ENCODE measurements at regions not wholly inside any gene's neighbourhood (a gene's known extent, or its start where the extent isn't known, plus 50 kb on each side); places are given as distances from the start of the nearest gene placed in this dataset.

- TF ChIP-seq POLR2A (IDR thresholded peaks at IDR 0.05): no peak
- TF ChIP-seq, protein P1, sequence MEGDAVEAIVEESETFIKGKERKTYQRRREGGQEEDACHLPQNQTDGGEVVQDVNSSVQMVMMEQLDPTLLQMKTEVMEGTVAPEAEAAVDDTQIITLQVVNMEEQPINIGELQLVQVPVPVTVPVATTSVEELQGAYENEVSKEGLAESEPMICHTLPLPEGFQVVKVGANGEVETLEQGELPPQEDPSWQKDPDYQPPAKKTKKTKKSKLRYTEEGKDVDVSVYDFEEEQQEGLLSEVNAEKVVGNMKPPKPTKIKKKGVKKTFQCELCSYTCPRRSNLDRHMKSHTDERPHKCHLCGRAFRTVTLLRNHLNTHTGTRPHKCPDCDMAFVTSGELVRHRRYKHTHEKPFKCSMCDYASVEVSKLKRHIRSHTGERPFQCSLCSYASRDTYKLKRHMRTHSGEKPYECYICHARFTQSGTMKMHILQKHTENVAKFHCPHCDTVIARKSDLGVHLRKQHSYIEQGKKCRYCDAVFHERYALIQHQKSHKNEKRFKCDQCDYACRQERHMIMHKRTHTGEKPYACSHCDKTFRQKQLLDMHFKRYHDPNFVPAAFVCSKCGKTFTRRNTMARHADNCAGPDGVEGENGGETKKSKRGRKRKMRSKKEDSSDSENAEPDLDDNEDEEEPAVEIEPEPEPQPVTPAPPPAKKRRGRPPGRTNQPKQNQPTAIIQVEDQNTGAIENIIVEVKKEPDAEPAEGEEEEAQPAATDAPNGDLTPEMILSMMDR (IDR thresholded peaks at IDR 0.05): no peak
Measured at GRCh38 chr1:60162936-60163335, 89.4 kb upstream of the C1orf87 start.
